Large intestine (tissue), 3 donors: ENCODE measurements at regions not wholly inside any gene's neighbourhood (a gene's known extent, or its start where the extent isn't known, plus 50 kb on each side); places are given as distances from the start of the nearest gene placed in this dataset.

Experiments used
- DNase-seq, 2 donors: peaks; one replicate each; pipeline versions ENCODE4 v3.0.0 to v3.0.0-alpha.2; 2013
- H3K27ac ChIP-seq: one replicate; pipeline ENCODE4 v1.5.1; 2013; ENCODE audit warnings: low read length
- H3K27me3 ChIP-seq: 2 replicates; pipeline ENCODE4 v1.6.1; 2013; ENCODE audit warnings: low read length; ENCODE audit not compliant: control insufficient read depth, insufficient read depth
- H3K36me3 ChIP-seq: 2 replicates; pipeline ENCODE4 v1.6.1; 2013; ENCODE audit warnings: low read length; ENCODE audit not compliant: control insufficient read depth, insufficient read depth
- H3K4me1 ChIP-seq: one replicate; pipeline ENCODE4 v1.6.1; 2013; ENCODE audit warnings: low read length; ENCODE audit not compliant: control insufficient read depth, insufficient read depth
- H3K4me3 ChIP-seq: one replicate; pipeline ENCODE4 v1.5.1; 2013; ENCODE audit warnings: low read length
- H3K9me3 ChIP-seq: one replicate; pipeline ENCODE4 v1.6.1; 2013; ENCODE audit warnings: mild to moderate bottlenecking, low read depth, low read length, moderate library complexity; ENCODE audit not compliant: control insufficient read depth
- WGBS: methylation state at CpG from one replicate; pipeline ENCODE4 v1.1.5; 2013; ENCODE audit warnings: low lambda C conversion rate; ENCODE audit not compliant: insufficient coverage; 5-methylcytosine and 5-hydroxymethylcytosine counted together

- H3K27ac ChIP-seq, result no peak overlapping the region
- no peak for DNase-seq
- H3K9me3 ChIP-seq, result no peaks in the 10 kb centered on the region
- no peaks in the 10 kb centered on the region for H3K4me1 ChIP-seq
- peaks cover 7% of the 10 kb centered on the region for H3K27me3 ChIP-seq
- no peaks in the 10 kb centered on the region for H3K36me3 ChIP-seq
- no peak overlapping the region for H3K4me3 ChIP-seq
- WGBS, result no CpG with 5 or more reads among the region's 6 CpGs
Measured at GRCh38 chr22:48441553-48441850, 1386.2 kb downstream of the BRD1 start.

- H3K36me3 ChIP-seq, result no peaks in the 10 kb centered on the region
- no peak for DNase-seq
- peaks cover 7% of the 10 kb centered on the region for H3K27me3 ChIP-seq
- WGBS, result no CpG with 5 or more reads among the region's 23 CpGs
- no peak overlapping the region for H3K4me3 ChIP-seq
- no peaks in the 10 kb centered on the region for H3K9me3 ChIP-seq
- H3K4me1 ChIP-seq, result no peaks in the 10 kb centered on the region
- H3K27ac ChIP-seq, result no peak overlapping the region
Measured at GRCh38 chr22:48440673-48441552, 1386.8 kb downstream of the BRD1 start.

- no peaks in the 10 kb centered on the region for H3K36me3 ChIP-seq
- no peaks in the 10 kb centered on the region for H3K9me3 ChIP-seq
- no peak for DNase-seq
- H3K27ac ChIP-seq, result no peak overlapping the region
- peaks cover 7% of the 10 kb centered on the region for H3K27me3 ChIP-seq
- no CpG with 5 or more reads among the region's 22 CpGs for WGBS
- no peak overlapping the region for H3K4me3 ChIP-seq
- H3K4me1 ChIP-seq, result no peaks in the 10 kb centered on the region
Measured at GRCh38 chr22:48440176-48440575, 1387.5 kb downstream of the BRD1 start.

- H3K4me1 ChIP-seq, result no peaks in the 10 kb centered on the region
- no CpG with 5 or more reads among the region's 10 CpGs for WGBS
- no peaks in the 10 kb centered on the region for H3K9me3 ChIP-seq
- H3K27ac ChIP-seq, result no peak overlapping the region
- peaks cover 7% of the 10 kb centered on the region for H3K27me3 ChIP-seq
- H3K36me3 ChIP-seq, result no peaks in the 10 kb centered on the region
- no peak for DNase-seq
- no peak overlapping the region for H3K4me3 ChIP-seq
Measured at GRCh38 chr22:48439560-48440135, 1388.0 kb downstream of the BRD1 start.

- no peak for DNase-seq
Measured at GRCh38 chr22:48438800-48439559, 1388.7 kb downstream of the BRD1 start.

GRCh38 chr22:48438096-48438495, 1389.6 kb downstream of the BRD1 start:
- Histone ChIP-seq H3K9me3 (no peaks in the 10 kb centered on the region), H3K4me1 (no peaks in the 10 kb centered on the region), H3K36me3 (no peaks in the 10 kb centered on the region), H3K27ac (no peak overlapping the region), H3K4me3 (no peak overlapping the region), H3K27me3 (peaks cover 4% of the 10 kb centered on the region)
- WGBS, result no CpG with 5 or more reads among the region's 13 CpGs
- DNase-seq, result no peak

More at GRCh38 chr22:48438800-48439559, 1388.7 kb downstream of the BRD1 start:
- no peak overlapping the region for H3K4me3 ChIP-seq
- no peaks in the 10 kb centered on the region for H3K36me3 ChIP-seq
- H3K9me3 ChIP-seq, result no peaks in the 10 kb centered on the region
- H3K27ac ChIP-seq, result no peak overlapping the region
- H3K4me1 ChIP-seq, result no peaks in the 10 kb centered on the region
- no CpG with 5 or more reads among the region's 19 CpGs for whole genome bisulfite sequencing
- H3K27me3 ChIP-seq, result peaks cover 4% of the 10 kb centered on the region

GRCh38 chr22:48436201-48436931, 1391.3 kb downstream of the BRD1 start:
- H3K27ac ChIP-seq, result no peak overlapping the region
- H3K4me1 ChIP-seq, result peaks cover 10% of the 10 kb centered on the region
- 100% methylated on average over 1 of the region's 17 CpGs for WGBS
- peaks cover 4% of the 10 kb centered on the region for H3K27me3 ChIP-seq
- H3K4me3 ChIP-seq, result no peak overlapping the region
- DNase-seq, result no peak
- H3K9me3 ChIP-seq, result no peaks in the 10 kb centered on the region
- H3K36me3 ChIP-seq, result no peaks in the 10 kb centered on the region

- Histone ChIP-seq H3K4me1 (peaks cover 11% of the 10 kb centered on the region), H3K36me3 (no peaks in the 10 kb centered on the region), H3K4me3 (no peak overlapping the region), H3K27me3 (peaks cover 4% of the 10 kb centered on the region), H3K9me3 (no peaks in the 10 kb centered on the region), H3K27ac (no peak overlapping the region)
- WGBS, result no CpG with 5 or more reads among the region's 5 CpGs
- no peak for DNase-seq
Measured at GRCh38 chr22:48434868-48435250, 1392.8 kb downstream of the BRD1 start.

- no peak for DNase-seq
- no peaks in the 10 kb centered on the region for H3K9me3 ChIP-seq
- no peak overlapping the region for H3K27ac ChIP-seq
- H3K4me3 ChIP-seq, result no peak overlapping the region
- WGBS, result no CpG with 5 or more reads among the region's 16 CpGs
- no peaks in the 10 kb centered on the region for H3K36me3 ChIP-seq
- peaks cover 4% of the 10 kb centered on the region for H3K27me3 ChIP-seq
- H3K4me1 ChIP-seq, result peaks cover 11% of the 10 kb centered on the region
Measured at GRCh38 chr22:48434156-48434867, 1393.4 kb downstream of the BRD1 start.
